ENCODE measurements at regions not wholly inside any gene's neighbourhood (a gene's known extent, or its start where the extent isn't known, plus 50 kb on each side); places are given as distances from the start of the nearest gene placed in this dataset.

- no peaks in the 10 kb centered on the region for H3K27me3 Mint-ChIP-seq
- H3K27ac Mint-ChIP-seq = no peak overlapping the region
- H3K4me3 Mint-ChIP-seq = no peak overlapping the region
- H3K36me3 Mint-ChIP-seq = peaks cover 0 to 6% of the 10 kb centered on the region in 2 donors
- no peaks in the 10 kb centered on the region for H3K4me1 Mint-ChIP-seq
- H3K9me3 Mint-ChIP-seq = peaks cover 0 to 15% (median 4%) of the 10 kb centered on the region in 7 donors
- DNase-seq (no peak), ATAC-seq (ENCODE audit: low read depth in 2 of 2) (no peak)
Measured at GRCh38 chr10:130429809-130430208, 293.6 kb downstream of the GLRX3 start.

GRCh38 chr10:130430291-130430690 lies 294.1 kb downstream of the GLRX3 start:
- peaks cover 0 to 15% (median 4%) of the 10 kb centered on the region in 7 donors for H3K9me3 Mint-ChIP-seq
- no peaks in the 10 kb centered on the region for H3K4me1 Mint-ChIP-seq
- DNase-seq (no peak), ATAC-seq (ENCODE audit: low read depth in 2 of 2) (no peak)
- no peak overlapping the region for H3K27ac Mint-ChIP-seq
- H3K27me3 Mint-ChIP-seq = no peaks in the 10 kb centered on the region
- H3K36me3 Mint-ChIP-seq = peaks cover 0 to 6% of the 10 kb centered on the region in 2 donors
- no peak overlapping the region for H3K4me3 Mint-ChIP-seq

- ATAC-seq (ENCODE audit: low read depth in 2 of 2) (no peak), DNase-seq (no peak)
- Mint-ChIP-seq H3K4me3 (peak overlapping the region in 1 of 8 donors; percentile 31), H3K27me3 (no peaks in the 10 kb centered on the region), H3K4me1 (no peaks in the 10 kb centered on the region), H3K27ac (peak overlapping the region in 1 of 6 donors; percentile 1), H3K36me3 (peaks cover 0 to 6% of the 10 kb centered on the region in 2 donors), H3K9me3 (peaks cover 0 to 15% (median 5%) of the 10 kb centered on the region in 7 donors)
Measured at GRCh38 chr10:130430852-130431704, 294.9 kb downstream of the GLRX3 start.

- Mint-ChIP-seq H3K4me1 (no peaks in the 10 kb centered on the region), H3K36me3 (peaks cover 0 to 12% of the 10 kb centered on the region in 2 donors), H3K4me3 (no peak overlapping the region), H3K27me3 (no peaks in the 10 kb centered on the region), H3K27ac (no peak overlapping the region), H3K9me3 (peaks cover 0 to 21% (median 5%) of the 10 kb centered on the region in 7 donors)
- DNase-seq (no peak), ATAC-seq (ENCODE audit: low read depth in 2 of 2) (no peak)
Measured at GRCh38 chr10:130432271-130432670, 296.1 kb downstream of the GLRX3 start.

GRCh38 chr10:130432850-130433249 lies 296.7 kb downstream of the GLRX3 start:
- Mint-ChIP-seq H3K27ac (no peak overlapping the region), H3K4me3 (no peak overlapping the region), H3K36me3 (peaks cover 0 to 17% of the 10 kb centered on the region in 2 donors), H3K27me3 (no peaks in the 10 kb centered on the region), H3K4me1 (no peaks in the 10 kb centered on the region), H3K9me3 (peaks cover 0 to 25% (median 6%) of the 10 kb centered on the region in 7 donors)
- ATAC-seq (ENCODE audit: low read depth in 2 of 2) = no peak
- DNase-seq = no peak

- DNase-seq (no peak), ATAC-seq (ENCODE audit: low read depth in 2 of 2) (no peak)
- no peaks in the 10 kb centered on the region for H3K27me3 Mint-ChIP-seq
- H3K36me3 Mint-ChIP-seq = peaks cover 0 to 17% of the 10 kb centered on the region in 2 donors
- H3K9me3 Mint-ChIP-seq = peaks cover 0 to 25% (median 6%) of the 10 kb centered on the region in 7 donors
- H3K27ac Mint-ChIP-seq = no peak overlapping the region
- no peak overlapping the region for H3K4me3 Mint-ChIP-seq
- H3K4me1 Mint-ChIP-seq = no peaks in the 10 kb centered on the region
Measured at GRCh38 chr10:130434446-130435385, 298.5 kb downstream of the GLRX3 start.

- no peak for ATAC-seq (ENCODE audit: low read depth in 2 of 2)
- Mint-ChIP-seq H3K27ac (no peak overlapping the region), H3K36me3 (peaks cover 0 to 17% of the 10 kb centered on the region in 2 donors)
Measured at GRCh38 chr10:130435961-130436360, 299.8 kb downstream of the GLRX3 start.

GRCh38 chr10:130438861-130439260 lies 302.7 kb downstream of the GLRX3 start:
- peaks cover 0 to 20% (median 8%) of the 10 kb centered on the region in 7 donors for H3K9me3 Mint-ChIP-seq
- ATAC-seq (ENCODE audit: low read depth in 2 of 2) = no peak
- no peak overlapping the region for H3K27ac Mint-ChIP-seq
- no peak overlapping the region for H3K4me3 Mint-ChIP-seq
- no peaks in the 10 kb centered on the region for H3K4me1 Mint-ChIP-seq
- no peak for DNase-seq
- no peaks in the 10 kb centered on the region for H3K27me3 Mint-ChIP-seq
- peaks cover 0 to 17% of the 10 kb centered on the region in 2 donors for H3K36me3 Mint-ChIP-seq

More at GRCh38 chr10:130435961-130436360, 299.8 kb downstream of the GLRX3 start:
- DNase-seq = no peak
- Mint-ChIP-seq H3K9me3 (peaks cover 0 to 27% (median 10%) of the 10 kb centered on the region in 7 donors), H3K4me1 (no peaks in the 10 kb centered on the region), H3K4me3 (no peak overlapping the region), H3K27me3 (no peaks in the 10 kb centered on the region)

- Mint-ChIP-seq H3K27ac (no peak overlapping the region), H3K9me3 (peaks cover 0 to 17% (median 4%) of the 10 kb centered on the region in 7 donors), H3K36me3 (peaks cover 0 to 12% of the 10 kb centered on the region in 2 donors), H3K4me1 (no peaks in the 10 kb centered on the region), H3K27me3 (no peaks in the 10 kb centered on the region), H3K4me3 (no peak overlapping the region)
- ATAC-seq (ENCODE audit: low read depth in 2 of 2) (no peak), DNase-seq (no peak)
Measured at GRCh38 chr10:130439766-130440165, 303.6 kb downstream of the GLRX3 start.

GRCh38 chr10:130440494-130440893 lies 304.3 kb downstream of the GLRX3 start:
- no peak for DNase-seq
- Mint-ChIP-seq H3K36me3 (peaks cover 0 to 12% of the 10 kb centered on the region in 2 donors), H3K9me3 (peaks cover 0 to 17% (median 4%) of the 10 kb centered on the region in 7 donors), H3K27me3 (no peaks in the 10 kb centered on the region), H3K27ac (no peak overlapping the region), H3K4me3 (peak overlapping the region in 1 of 8 donors; percentile 64), H3K4me1 (no peaks in the 10 kb centered on the region)
- ATAC-seq (ENCODE audit: low read depth in 2 of 2) = no peak

- Mint-ChIP-seq H3K4me1 (no peaks in the 10 kb centered on the region), H3K27me3 (no peaks in the 10 kb centered on the region), H3K36me3 (peaks cover 0 to 12% of the 10 kb centered on the region in 2 donors), H3K27ac (no peak overlapping the region), H3K4me3 (peak overlapping the region in 1 of 8 donors; percentile 64), H3K9me3 (peaks cover 0 to 14% (median 3%) of the 10 kb centered on the region in 7 donors)
- DNase-seq (no peak), ATAC-seq (ENCODE audit: low read depth in 2 of 2) (no peak)
Measured at GRCh38 chr10:130440971-130441370, 304.8 kb downstream of the GLRX3 start.

GRCh38 chr10:130443066-130443465 lies 306.9 kb downstream of the GLRX3 start:
- Mint-ChIP-seq H3K27me3 (peaks cover 0 to 3% (median 3%) of the 10 kb centered on the region in 3 donors), H3K9me3 (peaks cover 0 to 6% (median 1%) of the 10 kb centered on the region in 7 donors), H3K4me3 (no peak overlapping the region), H3K4me1 (no peaks in the 10 kb centered on the region), H3K27ac (no peak overlapping the region), H3K36me3 (no peaks in the 10 kb centered on the region)
- ATAC-seq (ENCODE audit: low read depth in 2 of 2) (no peak), DNase-seq (no peak)

- Mint-ChIP-seq H3K36me3 (no peaks in the 10 kb centered on the region), H3K27me3 (peaks cover 3 to 14% (median 6%) of the 10 kb centered on the region in 3 donors), H3K4me3 (no peak overlapping the region), H3K9me3 (peaks cover 0 to 8% (median 2%) of the 10 kb centered on the region in 7 donors), H3K4me1 (no peaks in the 10 kb centered on the region), H3K27ac (no peak overlapping the region)
- ATAC-seq (ENCODE audit: low read depth in 2 of 2) = no peak
- no peak for DNase-seq
Measured at GRCh38 chr10:130453036-130453720, 317.0 kb downstream of the GLRX3 start.
